Thyroid gland (tissue), 4 donors: ENCODE measurements at regions not wholly inside any gene's neighbourhood (a gene's known extent, or its start where the extent isn't known, plus 50 kb on each side); places are given as distances from the start of the nearest gene placed in this dataset.

Experiments used
- CTCF ChIP-seq, 6 experiments: fragments of 200-600 bp in 3 of 6; fragments of 450-650 bp in 3 of 6; sonication (generic) in 3 of 6; IDR thresholded peaks; one replicate each; pipeline ENCODE4 v1.5.1; 2016 to 2019; ENCODE audit warnings: antibody characterized with exemption in 6 of 6, mild to moderate bottlenecking in 2 of 6, inconsistent platforms in 1 of 6, moderate library complexity in 1 of 6
- POLR2A ChIP-seq, 2 donors: fragments of 450-650 bp; IDR thresholded peaks; one replicate each; pipeline ENCODE4 v1.6.1; 2017; ENCODE audit warnings: antibody characterized with exemption in 2 of 2, mild to moderate bottlenecking in 2 of 2, moderate library complexity in 1 of 2

GRCh38 chr11:128346804-128347203 is 240.6 kb downstream of the ETS1 start:
- TF ChIP-seq POLR2A (IDR thresholded peaks at IDR 0.05) (no peak), CTCF (IDR thresholded peaks at IDR 0.05) (no peak)
